GM18499 (cell line): ENCODE measurements at regions not wholly inside any gene's neighbourhood (a gene's known extent, or its start where the extent isn't known, plus 50 kb on each side); places are given as distances from the start of the nearest gene placed in this dataset.

Source experiments
- ATAC-seq: cut with Tn5 transposase; IDR thresholded peaks from one replicate; pipeline ENCODE4 v1.9.1; 2021; ENCODE audit warnings: moderate number of reproducible peaks; ENCODE audit not compliant: insufficient read depth, unreplicated experiment

GRCh38 chr3:6509576-6509975 is 351.3 kb upstream of the GRM7 start:
- ATAC-seq, result no peak

DNA sequence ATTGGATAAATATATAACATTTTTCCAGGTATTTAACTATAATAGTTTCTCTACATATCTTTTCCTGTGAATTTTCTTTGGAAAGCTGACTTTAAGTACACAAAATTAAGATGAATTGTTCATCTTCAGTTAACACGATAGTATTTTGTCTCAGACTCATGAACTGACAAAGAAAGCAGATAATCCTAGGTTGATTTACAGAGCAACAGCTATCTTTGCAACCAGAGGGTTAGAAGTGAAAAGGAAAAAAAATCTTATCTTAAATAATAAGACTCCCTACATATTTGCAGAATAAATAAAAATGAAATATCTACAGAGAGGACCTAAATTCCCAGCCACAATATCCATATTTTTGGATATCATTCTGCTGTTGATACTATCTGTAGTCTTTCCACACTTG is 350.2 kb upstream of the GRM7 start:
- no peak for ATAC-seq

- no peak for ATAC-seq
Measured at GRCh38 chr3:6512172-6512800, 348.6 kb upstream of the GRM7 start.

DNA sequence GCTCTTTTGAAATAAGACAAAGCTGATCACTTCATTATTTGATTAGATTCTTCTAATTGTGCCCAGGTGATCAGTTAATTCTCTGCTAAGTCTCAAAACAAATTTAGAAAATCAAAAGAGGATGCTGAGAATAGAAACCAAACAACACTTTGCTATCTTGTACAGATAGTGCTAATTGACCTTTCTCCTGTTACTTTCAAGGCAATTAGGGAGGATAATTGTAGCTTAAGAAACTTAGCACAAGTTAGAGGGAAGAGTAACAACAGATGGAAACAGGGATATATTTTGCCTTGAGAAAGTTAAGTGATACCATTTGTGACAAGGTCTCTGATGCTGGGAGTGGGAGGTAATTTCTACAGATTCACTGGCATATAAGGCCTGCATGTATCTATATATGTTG is 344.8 kb upstream of the GRM7 start:
- no peak for ATAC-seq

DNA sequence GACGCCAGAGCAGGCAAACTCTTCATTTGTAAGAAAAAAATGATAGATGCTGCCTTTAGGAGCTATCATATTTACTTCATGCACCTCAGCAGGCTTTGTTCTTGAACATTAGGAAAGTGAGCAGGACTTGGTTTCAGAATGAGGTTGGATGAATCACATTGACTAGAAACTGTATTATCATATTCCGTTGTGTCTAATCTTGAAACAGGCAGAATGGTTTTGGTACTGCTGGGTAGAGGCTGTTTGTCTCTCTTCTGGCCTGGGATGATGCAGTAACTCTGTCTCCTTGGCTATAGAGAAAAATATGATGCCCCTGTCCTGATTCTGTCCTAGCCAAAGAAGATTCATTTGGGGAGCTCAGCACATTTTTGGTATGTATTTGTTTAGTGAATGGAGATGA is 344.2 kb upstream of the GRM7 start:
- no peak for ATAC-seq

DNA sequence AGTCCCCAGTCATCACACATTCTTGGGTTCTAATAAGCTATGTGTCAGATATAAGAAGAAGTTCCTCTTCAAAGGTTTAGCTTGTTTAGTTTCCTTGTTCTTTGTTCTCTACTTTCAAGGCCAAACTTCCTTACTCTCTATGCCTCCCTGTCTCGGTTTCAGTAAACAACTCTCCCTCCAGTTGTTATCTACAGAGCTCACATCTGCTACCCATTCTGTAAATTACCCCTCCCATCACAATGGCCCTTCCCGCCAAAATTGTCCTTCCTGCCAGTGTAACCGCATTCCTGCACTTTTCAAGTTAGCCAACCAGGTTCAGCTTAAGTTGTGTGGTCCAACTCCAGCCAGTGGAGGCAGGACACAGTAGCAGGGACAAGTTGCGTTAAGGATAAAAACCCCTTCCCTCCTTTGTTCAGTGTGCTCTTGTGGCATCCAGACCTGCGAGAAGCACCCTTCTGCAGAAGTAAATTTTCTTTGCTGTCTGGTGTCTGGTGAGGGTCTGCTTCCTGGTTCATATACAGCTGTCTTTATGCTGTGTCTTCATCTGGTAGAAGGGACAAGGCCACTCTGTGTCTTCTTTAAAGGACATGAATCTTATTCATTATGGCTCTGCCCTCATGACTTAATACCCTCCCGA is 342.1 kb upstream of the GRM7 start:
- no peak for ATAC-seq

- ATAC-seq, result no peak
Measured at GRCh38 chr3:6521369-6522113, 339.4 kb upstream of the GRM7 start.

DNA sequence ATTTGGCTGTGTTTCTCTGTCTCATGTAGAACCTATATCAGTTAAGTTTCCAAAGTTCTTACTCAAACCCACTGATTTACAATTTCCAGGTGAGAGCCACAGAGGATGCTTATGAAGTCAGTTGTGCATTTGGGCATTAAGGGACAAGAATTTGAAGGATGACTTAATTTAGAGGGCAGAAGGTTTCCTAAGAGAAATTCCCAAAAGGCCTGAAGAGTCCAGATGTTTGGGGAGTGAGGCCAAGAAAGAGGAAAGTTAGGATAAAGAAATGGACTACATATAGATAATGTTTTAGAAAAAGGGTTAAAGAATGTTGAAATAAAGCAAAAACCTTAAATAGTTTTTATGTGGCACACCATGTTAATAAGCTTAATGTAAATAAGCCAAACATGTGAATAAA is 338.7 kb upstream of the GRM7 start:
- ATAC-seq, result no peak

DNA sequence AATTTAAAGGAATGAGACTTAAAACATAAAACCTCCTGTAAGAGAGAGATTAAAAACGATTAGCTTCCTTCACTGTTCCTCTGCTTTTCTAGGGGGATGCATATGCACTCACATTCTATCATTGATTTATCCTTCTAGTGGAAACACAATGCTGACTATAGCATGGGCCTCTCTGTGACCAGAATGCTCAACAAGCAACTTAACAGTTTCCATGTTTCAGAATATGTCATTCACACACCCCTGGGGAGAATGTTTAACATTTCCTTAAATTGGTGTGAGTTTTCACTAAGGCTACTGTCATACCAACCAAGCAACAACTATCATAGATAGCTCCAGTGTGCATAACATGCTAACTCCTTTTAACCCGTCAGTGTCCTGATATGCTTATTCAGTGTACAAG is 337.9 kb upstream of the GRM7 start:
- ATAC-seq, result no peak

GRCh38 chr3:6524479-6524878 is 336.4 kb upstream of the GRM7 start:
- no peak for ATAC-seq

DNA sequence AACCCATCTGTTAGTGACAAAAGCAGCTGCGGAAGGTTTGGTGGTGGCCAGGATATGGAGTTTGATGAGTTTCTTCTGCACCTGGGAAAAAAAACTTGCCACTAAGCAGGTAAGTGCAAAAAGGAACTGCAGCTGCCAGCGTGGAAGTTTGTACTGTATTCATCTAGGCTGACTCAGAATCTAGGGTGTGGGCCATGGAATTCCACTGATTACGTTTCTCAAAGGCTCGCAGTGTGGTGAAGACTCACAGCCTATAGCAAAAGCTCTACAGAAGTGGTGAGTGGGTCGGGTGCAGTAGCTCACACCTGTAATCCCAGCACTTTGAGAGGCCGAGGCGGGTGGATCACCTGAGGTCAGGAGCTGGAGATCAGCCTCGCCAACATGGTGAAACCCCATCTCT is 334.6 kb upstream of the GRM7 start:
- no peak for ATAC-seq

DNA sequence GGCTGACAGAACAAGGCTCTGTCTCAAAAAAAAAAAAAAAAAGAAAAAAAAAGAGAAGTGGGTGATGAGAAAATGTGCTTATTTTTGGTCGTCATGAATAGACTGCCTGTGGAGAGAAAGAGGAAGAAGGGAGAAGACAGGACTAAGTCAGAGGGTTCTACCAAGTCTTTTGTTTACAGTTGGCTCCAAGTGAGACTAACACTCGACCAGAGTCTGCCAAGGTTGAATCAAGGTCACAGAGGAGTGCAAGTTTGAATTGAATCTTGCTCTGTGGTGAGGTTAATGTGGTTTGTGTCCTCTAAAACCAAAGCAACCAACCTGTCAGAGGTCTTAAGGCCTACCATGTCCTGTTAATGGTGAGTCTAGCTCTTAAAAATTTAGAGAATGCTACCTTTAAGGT is 334.1 kb upstream of the GRM7 start:
- no peak for ATAC-seq

- no peak for ATAC-seq
Measured at GRCh38 chr3:6528951-6529350, 332.0 kb upstream of the GRM7 start.

DNA sequence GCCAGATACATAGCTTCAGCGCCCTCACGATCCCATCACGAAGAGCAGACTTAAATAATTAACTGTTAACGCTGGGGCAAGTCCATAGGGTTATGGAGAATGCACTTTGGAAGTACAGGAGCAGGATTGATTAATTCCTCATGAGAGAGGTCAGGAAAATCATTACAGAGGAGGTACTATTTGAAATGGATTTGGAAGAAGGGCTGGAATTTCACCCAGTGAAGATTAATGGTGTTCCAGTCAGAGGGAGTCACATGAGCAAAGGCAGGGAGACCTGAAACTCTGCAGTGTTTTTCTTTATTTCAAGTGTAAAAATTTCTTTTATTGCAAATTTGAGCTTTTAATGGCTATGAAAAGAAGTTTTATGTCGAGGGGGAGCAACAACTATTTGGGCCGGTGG is 329.8 kb upstream of the GRM7 start:
- no peak for ATAC-seq

GRCh38 chr3:6532101-6532500 is 328.8 kb upstream of the GRM7 start:
- ATAC-seq, result no peak

DNA sequence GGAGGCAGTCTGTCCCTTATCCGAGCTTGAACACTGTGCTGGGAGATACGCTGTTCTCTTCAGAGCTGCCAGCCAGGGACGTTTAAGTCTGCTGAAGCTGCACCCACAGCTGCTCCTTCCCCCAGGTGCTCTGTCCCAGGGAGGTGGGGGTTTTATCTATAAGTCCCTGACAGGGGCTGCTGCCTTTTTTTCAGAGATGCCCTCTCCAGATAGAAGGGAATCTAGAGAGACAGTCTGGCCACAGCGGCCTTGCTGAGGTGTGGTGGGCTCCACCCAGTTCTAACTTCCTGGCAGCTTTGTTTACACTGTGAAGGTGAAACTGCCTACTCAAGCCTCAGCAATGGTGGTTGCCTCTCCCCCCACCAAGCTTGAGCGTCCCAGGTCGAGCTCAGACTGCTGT is 319.9 kb upstream of the GRM7 start:
- no peak for ATAC-seq

DNA sequence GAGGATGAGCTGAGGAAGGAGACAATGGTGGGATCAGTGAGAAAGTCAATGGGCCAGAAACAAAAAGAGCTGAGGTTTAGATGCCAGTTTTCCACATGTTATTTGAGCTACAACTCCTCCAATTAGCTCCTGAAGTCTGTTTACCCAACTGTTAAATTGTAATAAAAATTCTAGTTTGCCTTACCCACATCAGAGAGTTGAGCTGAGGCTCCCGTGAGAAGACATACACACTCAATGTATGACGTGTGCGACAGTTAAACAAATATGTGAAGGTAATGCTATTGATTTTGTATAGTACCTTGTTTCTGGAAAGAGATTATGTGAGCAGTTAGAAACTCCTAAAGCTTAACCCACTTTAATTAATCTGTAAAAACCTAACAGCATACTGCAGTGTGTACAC is 318.1 kb upstream of the GRM7 start:
- ATAC-seq, result no peak

- ATAC-seq, result no peak
Measured at GRCh38 chr3:6549296-6549695, 311.6 kb upstream of the GRM7 start.

- no peak for ATAC-seq
Measured at GRCh38 chr3:6551165-6551564, 309.8 kb upstream of the GRM7 start.

DNA sequence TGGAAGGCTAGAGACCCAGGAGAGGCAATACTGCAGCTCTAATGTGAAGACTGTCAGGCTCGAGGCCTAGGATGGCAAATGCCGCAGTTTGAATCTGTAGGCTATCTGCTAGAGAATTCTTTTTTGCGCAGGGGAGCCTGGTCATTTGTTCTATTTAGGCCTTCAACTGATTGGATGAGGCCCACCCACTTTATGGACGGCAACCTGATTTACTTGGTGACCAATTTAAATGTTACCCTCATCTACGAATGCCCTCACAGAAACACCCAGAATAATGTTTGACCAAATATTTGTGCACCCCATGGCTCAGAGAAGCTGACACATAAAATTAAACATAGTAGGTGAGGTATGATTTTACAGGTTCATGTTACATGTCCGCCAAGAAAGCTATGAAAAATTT is 300.7 kb upstream of the GRM7 start:
- ATAC-seq, result no peak

- ATAC-seq, result no peak
Measured at GRCh38 chr3:6567241-6567640, 293.7 kb upstream of the GRM7 start.

DNA sequence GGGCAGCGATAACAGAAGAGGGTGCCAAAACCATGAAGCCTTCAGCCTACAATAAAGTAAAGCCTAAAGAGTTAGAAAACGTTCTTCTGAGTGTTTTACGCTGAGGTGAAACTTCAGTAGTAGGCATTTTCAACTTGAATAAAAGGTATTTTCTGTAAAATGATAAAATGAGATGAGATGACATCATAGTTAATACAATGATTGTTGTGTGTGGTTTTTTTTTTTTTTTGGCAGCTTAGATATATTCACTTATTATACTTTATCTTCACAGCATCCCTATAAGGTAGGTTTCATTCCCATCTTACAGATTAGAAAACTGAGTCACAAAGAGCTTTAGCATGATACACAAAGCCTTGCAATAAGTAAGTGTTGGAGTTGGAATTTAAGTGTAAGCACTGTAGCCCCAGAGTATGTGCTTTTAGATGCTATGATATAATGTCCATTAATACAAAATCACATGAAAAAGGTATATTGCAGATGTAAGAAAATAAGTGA is 291.9 kb upstream of the GRM7 start:
- ATAC-seq, result no peak
